CD4-positive, alpha-beta T cell treated with Interleukin-6 for 4 hours (primary cell): ENCODE measurements at regions not wholly inside any gene's neighbourhood (a gene's known extent, or its start where the extent isn't known, plus 50 kb on each side); places are given as distances from the start of the nearest gene placed in this dataset.

Experiments
- DNase-seq: peaks from one replicate; pipeline ENCODE4 v3.0.0-alpha.2; 2020; ENCODE audit warnings: mixed read lengths

GRCh38 chr6:112806163-112806865, 459.2 kb downstream of the RFPL4B start:
- DNase-seq = no peak

- no peak for DNase-seq
These were observed 474.3 kb downstream of the RFPL4B start for GRCh38 chr6:112821476-112821875.

- no peak for DNase-seq
These were observed 475.6 kb downstream of the RFPL4B start for GRCh38 chr6:112822769-112823168.

- DNase-seq = no peak
These were observed 480.7 kb downstream of the RFPL4B start for GRCh38 chr6:112827793-112828192.

GRCh38 chr6:112831022-112831421, 483.9 kb downstream of the RFPL4B start:
- no peak for DNase-seq

- no peak for DNase-seq
These were observed 486.5 kb downstream of the RFPL4B start for GRCh38 chr6:112833581-112834131.

GRCh38 chr6:112835078-112835477, 487.9 kb downstream of the RFPL4B start:
- DNase-seq = no peak

GRCh38 chr6:112839525-112839961, 492.4 kb downstream of the RFPL4B start:
- DNase-seq = no peak

GRCh38 chr6:112841553-112842329, 494.6 kb downstream of the RFPL4B start:
- DNase-seq = no peak

- no peak for DNase-seq
These were observed 495.2 kb downstream of the RFPL4B start for GRCh38 chr6:112842330-112842685.

- DNase-seq = no peak
These were observed 499.6 kb downstream of the RFPL4B start for GRCh38 chr6:112846681-112847080.

- DNase-seq = no peak
These were observed 504.0 kb downstream of the RFPL4B start for GRCh38 chr6:112851146-112851545.

GRCh38 chr6:112853162-112853561, 506.0 kb downstream of the RFPL4B start:
- DNase-seq = no peak

GRCh38 chr6:112863753-112864152, 516.6 kb downstream of the RFPL4B start:
- no peak for DNase-seq

GRCh38 chr6:112865131-112865530, 518.0 kb downstream of the RFPL4B start:
- DNase-seq = no peak

- no peak for DNase-seq
These were observed 527.8 kb downstream of the RFPL4B start for GRCh38 chr6:112874881-112875280.

- DNase-seq = no peak
These were observed 530.3 kb downstream of the RFPL4B start for GRCh38 chr6:112877134-112878100.

- DNase-seq = peak; percentile 8
These were observed 532.8 kb downstream of the RFPL4B start for GRCh38 chr6:112879920-112880413.

- no peak for DNase-seq
These were observed 533.9 kb downstream of the RFPL4B start for GRCh38 chr6:112881027-112881426.

GRCh38 chr6:112881828-112882780, 535.0 kb downstream of the RFPL4B start:
- DNase-seq = no peak

GRCh38 chr6:112883095-112883494, 536.0 kb downstream of the RFPL4B start:
- DNase-seq = no peak
